NCI-H2107 (cell line): ENCODE measurements at regions not wholly inside any gene's neighbourhood (a gene's known extent, or its start where the extent isn't known, plus 50 kb on each side); places are given as distances from the start of the nearest gene placed in this dataset.
"Not testable (repeated sequence)": the region's sequence is repeated elsewhere in the genome, so short reads cannot be mapped to it uniquely, and the experiment has no call there.

Experiments used
- DNase-seq: peaks from one replicate; lab custom pipeline; 2025; lab: John Stamatoyannopoulos, UW

DNA sequence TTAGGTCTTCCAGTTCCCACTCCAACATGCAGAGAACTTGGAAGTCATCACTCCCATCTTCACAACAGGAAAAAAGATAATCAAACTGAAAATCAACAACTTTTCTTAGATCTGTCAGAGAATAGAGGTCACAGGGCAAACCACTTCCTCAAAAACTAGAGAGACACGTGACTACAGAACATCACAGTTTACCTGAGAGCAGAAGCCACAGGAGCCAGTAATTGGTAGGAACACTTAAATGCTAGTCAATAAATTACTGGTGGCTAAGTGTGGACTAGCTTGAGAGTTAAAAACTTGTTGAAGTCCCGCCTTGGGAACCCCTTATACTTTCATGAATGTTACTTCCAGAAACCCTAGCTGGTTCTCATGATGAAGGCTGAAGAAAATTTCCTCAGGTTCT, 81.1 kb downstream of the THSD1 start:
- not testable (repeated sequence) for DNase-seq

DNA sequence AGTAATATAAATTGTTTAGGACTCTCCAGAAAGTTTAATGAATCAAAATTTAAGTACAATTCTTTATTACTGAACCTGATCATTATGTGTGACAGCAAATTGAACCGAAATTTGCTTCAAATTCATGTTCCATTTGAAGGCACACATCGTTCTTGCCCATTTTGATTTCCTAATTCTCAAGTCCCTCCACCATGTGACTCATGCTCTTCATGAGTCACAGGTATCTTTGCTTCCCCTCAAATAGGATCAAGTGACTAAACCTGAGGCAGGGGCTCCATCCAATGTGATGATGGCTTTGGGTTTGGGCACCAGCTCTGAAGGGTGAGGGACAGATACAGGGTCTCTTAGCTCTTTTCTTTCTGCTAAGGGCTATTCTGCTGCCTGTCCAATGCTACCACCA, 86.1 kb downstream of the THSD1 start:
- no peak for DNase-seq

DNA sequence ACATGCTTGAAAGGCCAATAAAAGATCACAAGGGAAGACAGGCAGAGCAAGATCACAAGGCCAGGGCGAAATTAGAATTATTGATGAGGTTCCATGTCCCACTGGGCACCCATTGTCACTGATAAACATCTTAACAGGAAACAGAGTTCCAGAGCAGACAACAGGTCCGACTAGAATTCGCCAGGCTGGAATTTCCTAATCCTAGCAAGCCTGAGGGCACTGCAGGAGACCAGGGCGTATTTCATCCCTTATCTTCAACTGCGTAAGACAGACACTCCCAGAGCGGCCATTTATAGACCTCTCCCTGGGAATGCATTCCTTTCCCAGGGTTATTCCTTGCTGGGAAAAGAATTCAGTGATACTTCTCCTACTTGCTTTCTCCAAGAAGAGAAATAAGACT, 96.1 kb downstream of the THSD1 start:
- not testable (repeated sequence) for DNase-seq

DNA sequence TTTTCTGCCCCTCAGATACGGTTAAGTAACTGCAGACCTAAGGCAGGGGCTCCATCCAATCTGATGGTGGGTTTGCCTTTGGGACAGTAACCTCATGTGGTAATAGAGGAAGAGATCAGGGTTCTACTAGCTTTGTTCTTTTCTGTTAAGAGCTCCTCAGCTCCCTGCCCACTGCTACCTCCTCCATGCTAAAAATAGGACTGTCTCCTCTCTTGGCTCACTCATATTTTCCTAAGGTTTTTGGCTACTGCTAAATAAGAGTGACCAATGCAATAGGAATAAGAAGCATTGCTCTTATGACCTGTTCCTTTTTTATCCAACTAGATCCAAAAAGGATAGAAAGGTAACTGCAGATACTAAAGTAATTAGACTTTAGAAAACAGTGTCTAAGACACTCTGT, 99.6 kb downstream of the THSD1 start:
- DNase-seq = not testable (repeated sequence)

DNA sequence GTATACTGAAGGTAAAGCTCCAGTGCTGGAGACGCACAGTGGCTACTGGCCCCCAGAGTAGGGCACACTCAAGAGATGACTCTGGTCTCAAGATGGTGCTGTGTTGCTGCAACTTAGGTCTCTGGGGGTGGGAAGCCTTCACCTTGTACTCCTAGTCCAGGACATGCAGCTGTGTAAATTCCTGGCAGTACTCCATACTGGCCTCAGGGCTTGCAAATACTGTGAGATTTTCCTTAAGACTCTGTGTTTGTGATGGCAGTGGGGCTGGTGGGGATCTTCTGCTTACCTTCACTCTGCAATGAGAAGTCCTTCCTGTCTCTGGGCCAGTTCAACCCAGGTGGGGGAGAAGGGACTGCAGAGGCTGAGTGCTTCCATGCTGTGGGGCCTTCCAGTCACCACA, 102.9 kb downstream of the THSD1 start:
- not testable (repeated sequence) for DNase-seq

DNA sequence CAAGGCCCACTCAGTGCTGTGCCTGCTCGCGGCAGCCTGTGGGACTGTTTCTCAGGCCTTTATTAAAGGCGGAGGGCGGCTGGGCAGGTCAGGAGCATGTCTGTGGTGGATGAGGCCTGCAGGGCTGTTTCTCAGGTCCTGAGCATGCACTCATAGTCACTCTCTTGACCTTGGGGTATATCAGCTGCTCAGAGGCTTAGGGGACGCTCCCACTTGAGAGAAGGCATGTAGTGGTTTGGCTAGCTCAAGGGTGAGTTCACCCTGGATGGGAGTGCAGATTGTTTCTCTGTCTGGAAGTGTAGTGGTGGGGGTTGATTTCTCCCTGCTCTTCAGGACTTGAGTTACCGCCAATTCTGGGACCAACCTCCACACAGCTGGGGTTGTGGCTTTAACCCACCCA, 103.3 kb downstream of the THSD1 start:
- not testable (repeated sequence) for DNase-seq

DNA sequence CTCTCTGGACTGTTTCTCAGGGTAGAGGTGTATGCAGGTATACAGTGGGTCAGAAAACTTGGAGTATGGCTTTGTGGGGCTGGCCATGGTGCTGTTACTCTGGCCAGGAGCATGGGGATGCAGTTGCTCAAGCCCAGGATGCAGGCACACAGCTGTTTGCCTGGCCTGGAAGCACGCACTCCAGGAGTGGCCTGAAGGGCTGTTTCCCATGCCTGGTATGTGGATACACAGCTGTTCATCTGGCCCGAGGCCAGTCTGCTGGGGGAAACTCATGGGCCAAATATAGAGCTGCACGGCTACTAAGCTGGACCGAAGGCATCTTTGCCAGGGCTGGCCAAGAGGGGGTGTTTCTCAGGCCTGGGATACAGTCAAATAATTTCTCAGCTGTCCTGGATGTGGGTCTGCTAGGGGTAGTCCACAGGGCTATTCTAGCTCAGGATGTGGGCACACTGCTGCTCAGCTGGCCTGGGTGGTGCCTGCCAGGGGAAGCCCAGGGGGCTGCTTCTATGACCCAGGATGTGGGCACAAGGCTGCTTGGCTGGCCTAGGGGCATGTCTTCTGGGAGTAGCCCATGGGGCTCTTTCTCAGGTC, 104.1 kb downstream of the THSD1 start:
- not testable (repeated sequence) for DNase-seq

DNA sequence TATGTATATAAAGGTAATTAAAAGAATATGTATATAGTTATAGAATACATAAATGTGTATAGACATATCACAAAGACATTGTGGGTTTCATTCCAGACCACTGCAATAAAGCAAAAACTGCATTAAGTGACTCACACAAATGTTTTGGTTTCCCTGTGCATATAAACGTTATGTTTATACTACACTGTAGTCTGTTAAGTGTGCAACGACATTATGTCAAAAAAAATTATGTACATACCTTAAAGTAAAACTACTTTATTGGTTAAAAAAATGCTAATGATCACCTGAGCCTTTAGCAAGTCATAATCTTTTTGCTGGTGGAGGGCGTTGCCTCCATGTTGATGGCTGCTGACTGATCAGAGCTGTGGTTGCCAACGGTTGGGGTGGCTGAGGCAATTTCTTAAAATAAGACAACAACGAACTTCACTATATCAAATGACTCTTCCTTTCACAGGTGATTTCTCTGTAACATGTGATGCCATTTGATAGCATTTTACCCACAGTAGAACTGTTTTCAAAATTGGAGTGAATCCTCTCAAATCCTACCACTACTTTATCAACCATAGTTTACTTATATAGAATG, 107.8 kb downstream of the THSD1 start:
- DNase-seq = not testable (repeated sequence)

DNA sequence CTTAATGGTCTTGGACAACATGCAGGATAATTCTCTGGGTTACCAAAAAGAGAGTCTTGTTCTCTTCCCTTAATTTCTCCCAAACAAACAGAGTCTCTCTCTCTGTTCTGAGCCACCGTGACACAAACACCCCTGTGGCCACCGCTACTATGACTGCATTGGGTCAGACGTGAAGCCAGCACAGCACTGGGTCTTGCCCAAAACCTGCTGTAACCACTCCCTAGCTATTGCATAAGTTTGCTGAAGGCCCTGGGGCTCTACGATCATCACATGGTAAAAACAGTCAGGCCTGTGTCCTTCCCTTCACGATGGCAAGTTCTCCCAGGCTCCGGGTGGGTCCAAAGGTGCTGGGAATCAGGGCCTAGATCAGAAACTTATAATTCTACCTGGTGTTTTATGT, 117.1 kb downstream of the THSD1 start:
- DNase-seq = not testable (repeated sequence)

DNA sequence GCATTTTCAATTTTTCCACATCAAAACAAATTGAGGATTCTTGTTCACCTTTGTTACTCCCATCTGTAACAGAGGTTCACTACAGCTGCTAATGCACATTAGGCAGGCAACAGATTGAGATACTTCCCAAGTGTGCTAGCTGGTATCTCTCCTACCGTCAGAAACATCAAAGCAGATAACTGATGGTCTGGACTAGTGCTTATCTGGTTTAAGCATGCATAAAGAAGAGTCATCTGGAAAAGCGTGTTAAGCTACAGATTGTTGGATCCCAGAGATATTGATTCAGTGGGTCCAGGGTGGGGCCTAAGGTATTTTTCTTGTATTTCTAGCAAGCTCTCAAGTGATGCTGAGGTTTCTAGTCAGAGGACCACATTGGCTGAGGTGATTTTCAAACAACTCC, 122.0 kb upstream of the NEK3 start:
- not testable (repeated sequence) for DNase-seq

DNA sequence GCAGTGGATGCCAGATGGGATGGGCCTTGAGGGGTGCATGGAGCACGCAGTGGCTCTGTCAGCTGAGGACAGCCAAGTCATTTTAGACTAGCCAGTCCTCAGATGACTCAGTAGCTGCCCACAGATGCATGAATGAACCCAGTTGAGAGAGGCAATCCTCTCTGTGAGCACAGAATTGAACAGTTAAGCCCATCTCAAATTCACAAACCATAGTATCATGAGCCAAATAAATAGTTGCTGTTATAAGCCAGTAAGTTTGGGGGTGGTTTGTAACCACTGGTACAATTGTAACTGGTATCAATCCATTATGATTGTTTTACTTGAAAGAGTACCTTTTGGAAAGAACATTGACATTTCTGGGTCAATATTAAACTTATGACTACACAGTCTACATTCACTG, 120.0 kb upstream of the NEK3 start:
- not testable (repeated sequence) for DNase-seq

DNA sequence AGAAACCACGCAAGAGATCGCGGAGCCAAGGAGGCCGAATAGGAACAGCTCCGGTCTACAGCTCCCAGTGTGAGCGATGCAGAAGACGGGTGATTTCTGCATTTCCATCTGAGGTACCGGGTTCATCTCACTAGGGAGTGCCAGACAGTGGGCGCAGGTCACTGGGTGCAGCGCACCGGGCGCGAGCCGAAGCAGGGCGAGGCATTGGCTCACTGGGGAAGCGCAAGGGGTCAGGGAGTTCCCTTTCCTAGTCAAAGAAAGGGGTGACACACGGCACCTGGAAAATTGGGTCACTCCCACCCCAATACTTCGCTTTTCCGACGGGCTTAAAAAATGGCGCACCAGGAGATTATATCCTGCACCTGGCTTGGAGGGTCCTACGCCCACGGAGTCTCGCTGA, 94.9 kb upstream of the NEK3 start:
- not testable (repeated sequence) for DNase-seq

DNA sequence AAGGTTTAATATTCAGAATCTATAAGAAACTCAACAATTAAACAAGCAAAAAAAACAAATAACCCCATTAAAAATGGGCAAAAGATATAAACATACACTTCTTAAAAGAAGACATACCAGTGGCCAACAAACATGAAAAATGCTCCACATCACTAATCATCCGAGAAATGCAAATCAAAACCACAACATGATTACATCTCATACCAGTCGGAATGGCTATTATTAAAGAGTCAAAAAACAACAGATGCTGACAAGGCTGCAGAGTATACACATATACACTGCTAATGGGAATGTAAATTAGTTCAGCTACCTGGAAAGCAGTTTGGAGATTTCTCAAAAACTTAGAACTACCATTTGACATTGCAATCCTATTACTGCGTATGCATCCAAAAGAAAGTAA, 81.4 kb upstream of the NEK3 start:
- not testable (repeated sequence) for DNase-seq

DNA sequence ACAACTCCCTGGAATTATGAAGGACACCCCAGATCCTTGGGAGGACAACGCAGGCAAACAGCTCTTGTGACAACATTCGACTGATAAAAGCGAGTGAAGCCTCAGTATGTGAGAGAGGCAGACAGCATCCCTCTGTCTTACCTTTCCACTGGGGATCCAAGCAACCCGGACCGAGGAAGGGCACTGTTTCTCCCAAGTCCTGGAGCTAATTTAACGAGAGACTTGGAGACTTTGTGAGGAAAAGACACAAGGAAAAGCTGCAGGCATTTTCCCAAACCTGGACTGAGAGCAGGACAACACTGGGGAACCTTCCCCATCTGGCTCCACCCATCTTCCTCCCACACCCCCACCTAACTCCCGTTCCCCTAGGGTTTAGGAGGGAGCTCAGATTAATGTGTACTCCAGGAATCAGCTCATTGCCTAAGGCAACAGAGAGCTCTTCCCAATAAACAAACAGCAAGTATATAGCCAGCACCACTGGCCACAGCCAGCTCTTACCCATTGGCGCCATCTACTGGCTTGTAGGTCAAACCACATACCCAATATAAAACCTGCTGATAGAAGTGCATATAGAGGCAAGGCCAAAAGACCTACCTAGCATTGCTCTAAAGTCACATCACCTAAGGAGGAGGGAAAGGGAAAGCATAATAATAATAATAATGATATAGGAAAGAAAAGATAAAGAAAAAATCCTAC, 76.7 kb upstream of the NEK3 start:
- DNase-seq = peak; percentile 0

DNA sequence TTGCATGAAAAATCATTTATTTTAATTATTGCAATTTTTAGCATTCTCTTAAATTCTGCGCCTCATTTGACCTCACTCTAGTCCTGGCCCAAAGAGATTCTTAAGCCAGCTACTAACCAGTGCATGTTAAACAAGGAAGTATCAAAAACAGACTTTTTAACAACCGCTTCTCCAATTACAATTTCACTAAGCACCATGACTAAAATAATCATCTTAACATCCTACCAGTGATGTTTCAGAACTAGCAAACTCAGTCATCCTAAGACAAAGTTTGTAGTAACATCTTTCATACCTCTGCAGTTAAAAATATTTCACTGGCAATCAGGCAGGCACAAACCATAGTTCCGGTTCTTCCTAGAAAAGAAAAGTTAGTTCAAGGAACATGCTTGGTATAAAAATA, 75.5 kb upstream of the NEK3 start:
- not testable (repeated sequence) for DNase-seq

DNA sequence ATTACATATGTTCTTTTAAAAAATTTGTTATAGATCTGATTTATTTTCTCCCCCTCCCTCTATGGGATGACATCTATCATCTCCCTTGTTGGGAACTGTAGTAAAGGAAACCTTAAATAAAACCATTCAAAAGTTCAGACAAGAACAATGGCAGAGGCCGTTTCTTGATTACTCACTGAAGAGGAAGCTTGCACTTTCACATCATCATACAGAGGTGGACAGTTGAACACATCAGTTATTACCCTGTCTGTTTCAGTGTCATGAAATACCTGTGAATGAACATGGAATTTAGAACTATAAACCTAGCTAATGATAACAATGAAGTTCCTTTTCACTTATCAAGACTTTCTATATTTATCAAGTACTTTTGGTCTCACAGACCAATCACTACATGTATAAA, 63.7 kb upstream of the NEK3 start:
- not testable (repeated sequence) for DNase-seq

DNA sequence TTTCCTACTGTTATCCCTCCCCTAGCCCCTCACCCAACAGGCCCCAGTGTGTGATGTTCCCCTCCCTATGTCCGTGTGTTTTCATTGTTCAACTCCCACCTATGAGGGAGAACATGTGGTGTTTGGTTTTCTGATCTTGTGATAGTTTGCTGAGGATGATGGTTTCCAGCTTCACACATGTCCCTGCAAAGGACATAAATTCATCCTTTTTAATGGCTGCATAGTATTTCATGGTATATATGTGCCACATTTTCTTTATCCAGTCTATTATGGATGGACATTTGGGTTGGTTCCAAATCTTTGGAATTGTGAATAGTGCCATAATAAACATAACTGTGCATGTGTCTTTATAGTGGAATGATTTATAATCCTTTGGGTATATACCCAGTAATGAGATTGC, 54.5 kb upstream of the NEK3 start:
- not testable (repeated sequence) for DNase-seq

DNA sequence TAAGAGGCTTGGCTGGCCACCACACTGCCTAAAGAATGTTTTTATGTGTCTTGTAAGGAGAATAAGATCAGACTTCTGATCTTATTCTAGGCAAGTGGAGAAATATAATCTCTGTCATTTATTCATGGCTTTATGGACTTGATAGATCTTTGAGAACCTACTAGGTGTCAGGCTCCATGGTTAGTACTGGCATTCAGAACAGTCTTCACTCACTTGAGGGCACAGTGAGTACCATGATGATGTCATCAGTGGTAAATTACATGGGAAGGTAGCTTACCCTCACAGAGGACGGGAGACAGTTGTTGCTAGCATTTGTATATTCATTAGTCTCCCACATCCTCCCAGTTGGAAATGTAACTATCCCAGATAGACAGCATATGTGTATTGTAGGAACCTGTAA, 53.5 kb upstream of the NEK3 start:
- DNase-seq = not testable (repeated sequence)

DNA sequence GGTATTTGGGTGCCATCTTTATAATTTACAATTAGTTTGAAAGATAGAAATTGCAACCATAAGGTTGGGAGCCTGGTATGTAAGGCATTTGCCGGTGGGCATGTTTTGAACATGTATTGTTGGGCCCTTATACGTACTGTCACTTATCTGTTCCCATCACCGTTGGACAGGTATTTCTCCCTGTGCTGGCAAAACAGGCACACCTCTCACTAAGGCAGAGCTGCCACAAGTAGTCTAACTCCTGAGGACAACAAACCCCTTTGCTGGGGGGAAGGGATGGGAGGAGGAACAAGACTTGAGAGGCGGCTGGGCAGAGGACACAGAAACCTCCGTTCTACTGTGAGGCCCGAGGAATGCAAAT, 52.0 kb upstream of the NEK3 start:
- not testable (repeated sequence) for DNase-seq

DNA sequence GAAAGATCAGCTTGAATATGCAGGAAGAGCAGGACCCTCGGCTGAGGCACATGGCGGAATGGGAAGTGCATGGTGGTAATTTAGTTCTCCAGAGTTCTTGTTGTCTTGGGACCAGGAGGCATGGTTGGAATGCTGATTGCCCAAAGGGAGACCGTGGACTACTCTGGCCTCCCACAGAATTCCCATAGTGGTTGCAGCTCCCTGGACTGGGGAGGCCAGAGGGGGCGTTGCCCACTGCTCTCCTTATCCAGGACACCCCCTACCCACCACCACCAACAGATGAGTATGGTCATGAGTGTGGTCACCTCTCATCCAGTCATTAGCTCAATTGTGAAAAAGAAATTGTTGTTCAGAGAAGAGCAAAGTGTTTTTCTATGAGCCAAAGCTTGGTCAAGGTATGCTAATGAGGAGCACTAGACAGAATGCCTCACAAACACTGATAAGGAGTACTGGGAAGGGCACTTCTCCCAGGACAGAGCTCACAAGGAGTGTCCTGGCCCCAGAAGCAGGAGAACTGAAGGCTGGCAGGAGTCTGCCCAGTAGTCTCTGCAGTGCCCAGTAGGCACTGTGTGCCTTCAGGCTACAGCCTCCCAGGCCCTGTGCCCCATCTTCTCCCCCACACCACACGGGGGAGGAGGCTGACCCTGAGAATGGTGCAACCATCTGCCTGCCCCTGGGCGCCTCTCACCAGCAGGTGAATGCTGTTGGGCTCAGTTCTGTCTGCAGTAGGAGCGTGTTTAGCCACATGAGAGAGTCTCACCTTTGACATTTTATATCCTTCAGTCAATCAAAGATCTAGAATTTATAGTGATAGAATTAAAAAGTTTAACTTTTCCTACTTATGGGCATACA, 51.4 kb upstream of the NEK3 start:
- not testable (repeated sequence) for DNase-seq
